ENCODE measurements at regions not wholly inside any gene's neighbourhood (a gene's known extent, or its start where the extent isn't known, plus 50 kb on each side); places are given as distances from the start of the nearest gene placed in this dataset.

GRCh38 chr5:89901346-89901745 is 508.2 kb downstream of the CETN3 start:
- no peak for TF ChIP-seq POLR2A (IDR thresholded peaks at IDR 0.05; ENCODE audit: low read depth, low read length)
- no peak for TF ChIP-seq POLR2AphosphoS5 (IDR thresholded peaks at IDR 0.05; ENCODE audit: low read depth, low read length)

All from GM12892 (cell line).